Stimulated activated CD4-positive, alpha-beta T cell treated with anti-CD3 and anti-CD28 coated beads, Interleukin-4, amount 100 ng/mL, for 24 hours (primary cell): ENCODE measurements at regions not wholly inside any gene's neighbourhood (a gene's known extent, or its start where the extent isn't known, plus 50 kb on each side); places are given as distances from the start of the nearest gene placed in this dataset.

ENCODE experiments used
- DNase-seq: peaks from one replicate; pipeline ENCODE4 v3.0.0-alpha.2; 2020

DNA sequence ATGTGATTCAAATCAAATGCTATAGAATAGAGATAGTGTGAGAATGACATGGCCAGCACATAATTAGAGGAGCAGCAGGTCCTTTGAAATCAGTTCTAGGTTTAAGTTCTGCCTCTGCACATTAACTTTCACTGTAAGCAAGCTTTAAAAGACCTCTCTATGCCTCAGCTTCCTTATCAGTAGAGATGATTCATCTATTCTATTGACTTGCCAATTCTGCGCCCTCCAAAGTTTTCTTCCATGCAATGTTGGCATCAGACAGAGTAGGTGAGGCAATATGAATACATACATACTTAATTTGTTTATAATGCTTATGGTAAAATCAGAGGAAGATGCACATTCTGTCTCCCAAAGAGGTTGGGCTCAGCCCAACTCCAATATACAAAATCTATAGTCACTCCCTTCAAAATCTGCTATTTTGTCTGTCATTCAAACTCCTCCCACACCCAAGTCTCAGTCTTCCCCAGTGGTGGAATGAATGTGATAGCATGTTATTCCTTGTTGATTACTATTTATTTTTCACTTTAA is 525.5 kb downstream of the RFC3 start:
- DNase-seq: no peak

DNA sequence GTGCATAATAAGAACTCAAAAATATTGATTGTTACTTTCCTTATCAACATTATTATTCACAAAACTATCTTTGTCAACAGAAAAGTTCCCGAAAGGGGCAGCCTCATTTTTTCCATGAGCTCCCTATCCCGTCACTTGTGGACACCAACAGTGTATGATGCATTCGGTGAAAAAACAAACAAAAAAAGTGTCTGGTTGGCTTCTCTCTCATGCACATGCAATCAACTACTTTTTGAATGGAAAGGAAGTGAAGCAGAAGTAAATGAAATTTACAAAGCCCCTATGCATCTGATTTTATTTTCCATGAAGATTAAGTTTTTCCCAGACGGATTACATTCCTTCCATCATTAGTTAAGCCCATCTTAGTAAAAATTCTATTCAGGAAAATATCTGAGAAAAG is 526.9 kb downstream of the RFC3 start:
- no peak for DNase-seq

DNA sequence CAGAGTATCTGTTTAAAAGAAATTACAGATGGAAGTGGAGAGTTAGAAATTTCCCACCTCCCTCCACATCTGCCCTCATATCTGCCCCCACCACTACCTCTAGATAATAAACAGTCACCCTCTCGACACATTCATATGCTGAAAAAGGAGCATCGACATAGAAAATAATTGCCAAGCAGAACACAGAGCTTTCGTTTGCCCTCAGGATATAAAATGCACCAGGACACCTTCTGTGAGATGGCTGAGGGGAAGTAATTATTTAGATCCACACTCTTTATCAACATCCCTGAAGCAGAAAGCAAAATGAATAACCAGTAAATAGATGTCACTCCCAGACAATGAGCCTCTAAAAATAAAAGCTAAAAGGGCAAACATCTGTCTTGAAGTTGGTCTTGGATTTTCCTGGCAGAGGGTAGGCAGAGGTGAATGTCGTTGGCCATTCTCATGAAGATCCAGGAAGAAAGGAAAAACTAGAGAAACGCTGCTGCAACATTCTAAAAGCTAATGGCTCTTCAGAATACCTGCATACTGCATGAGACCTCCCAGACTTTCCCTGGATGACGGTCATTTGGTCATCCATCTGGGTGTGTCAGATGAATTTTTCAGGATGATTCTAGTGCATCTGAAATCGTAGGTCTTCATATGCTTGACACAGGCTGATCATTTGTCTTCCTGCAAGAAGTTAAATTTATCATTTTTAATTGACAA is 527.5 kb downstream of the RFC3 start:
- DNase-seq: no peak

DNA sequence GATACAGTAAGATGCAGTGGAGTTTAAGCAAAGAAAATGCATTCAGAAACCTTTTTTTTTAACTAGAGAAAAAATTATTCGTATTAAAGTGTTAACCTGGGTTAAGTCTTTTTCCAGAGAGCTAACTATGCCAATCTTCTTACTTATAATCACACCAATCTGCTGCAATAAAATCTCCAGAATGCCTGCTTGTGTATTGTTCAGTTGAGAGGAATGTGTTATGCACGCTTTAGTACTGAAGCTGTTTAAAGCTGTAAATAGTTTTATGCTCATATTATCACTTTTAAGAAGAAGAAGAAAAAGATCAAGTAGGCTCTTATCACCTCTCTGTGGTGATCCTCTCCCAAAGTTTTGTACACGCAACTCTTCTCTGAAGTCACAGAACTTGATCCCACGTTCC is 528.7 kb downstream of the RFC3 start:
- no peak for DNase-seq

DNA sequence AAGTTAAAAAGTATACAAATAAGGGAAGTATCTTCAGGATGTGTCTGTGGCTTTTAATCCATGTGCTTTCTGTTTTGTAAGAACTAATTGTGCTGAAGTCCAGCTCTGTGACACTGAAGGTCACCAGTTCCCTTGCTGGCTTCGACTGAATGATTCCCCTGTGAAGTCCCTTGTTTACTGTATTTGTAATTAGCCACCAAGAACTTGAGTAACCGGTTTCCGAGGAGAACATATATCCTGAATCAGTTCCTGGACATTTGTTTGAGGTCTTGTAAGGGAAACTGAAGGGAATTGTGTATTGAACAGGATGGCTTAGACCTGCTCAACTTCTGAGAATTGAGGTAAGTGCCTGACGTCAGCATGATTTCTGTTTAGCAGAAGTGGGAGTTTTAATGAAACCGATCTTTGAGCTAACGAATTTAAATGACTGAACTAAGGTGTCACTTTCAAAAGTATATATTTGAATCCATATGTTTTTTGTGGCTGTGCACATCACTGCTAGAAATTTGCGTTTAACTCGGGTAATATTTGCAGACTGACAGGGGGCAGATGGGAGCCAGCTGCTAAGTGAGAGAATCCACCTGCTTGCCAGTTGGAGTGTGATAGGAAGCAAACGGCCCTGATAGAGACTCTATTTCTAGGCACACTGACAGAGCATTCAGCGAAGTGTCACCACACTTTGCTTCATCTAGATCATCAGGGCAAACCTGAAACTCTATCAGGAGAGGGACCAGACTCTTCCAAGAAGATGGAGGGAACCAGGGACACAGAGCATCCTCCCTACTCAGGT is 530.0 kb downstream of the RFC3 start:
- DNase-seq: no peak

DNA sequence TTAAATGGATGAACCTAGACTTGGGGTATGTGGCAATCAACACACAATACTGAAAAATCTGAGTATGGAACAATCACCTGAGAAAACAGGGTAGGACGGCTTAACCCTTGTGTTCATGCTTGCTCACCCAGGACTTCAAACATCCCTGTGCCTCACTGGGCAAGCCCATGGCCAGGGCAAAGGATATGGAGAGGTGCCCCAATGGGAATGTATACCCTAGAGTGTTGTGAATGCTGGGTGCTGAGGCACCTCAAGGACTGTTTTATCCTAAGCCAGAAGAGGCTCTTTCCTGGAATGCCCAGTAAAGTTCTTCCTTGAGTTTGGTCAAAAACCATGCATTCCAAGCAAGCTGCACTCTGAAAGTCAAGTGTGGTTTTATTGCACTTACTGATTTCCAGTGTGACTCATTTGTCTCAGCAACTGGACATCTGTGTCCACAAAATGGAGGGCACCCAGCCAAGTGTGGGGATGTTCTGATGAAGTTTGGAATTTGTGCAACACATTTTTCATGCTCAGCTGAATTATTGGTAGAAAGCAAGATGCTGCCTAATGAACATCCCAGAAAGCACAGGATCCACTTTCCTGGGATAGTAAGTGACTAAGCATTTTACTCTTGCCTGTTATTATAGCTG is 531.3 kb downstream of the RFC3 start:
- no peak for DNase-seq

DNA sequence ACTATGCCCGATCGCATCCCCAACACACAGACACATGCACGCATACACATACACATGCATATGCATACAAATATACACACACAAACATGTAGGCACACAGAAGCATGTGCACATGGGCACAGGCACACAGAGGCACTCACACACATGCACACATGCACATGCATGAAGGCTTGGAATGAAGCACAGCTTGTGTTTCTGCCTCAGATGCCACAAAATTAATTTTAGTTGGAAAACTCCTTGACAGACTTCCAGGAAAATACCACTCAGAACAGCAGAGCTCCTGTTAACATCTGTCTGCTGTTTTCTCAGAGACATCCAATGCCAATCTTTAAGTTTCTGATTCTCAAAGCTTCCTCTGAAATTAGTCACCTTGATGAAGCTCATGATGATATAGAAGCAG is 532.7 kb downstream of the RFC3 start:
- no peak for DNase-seq

DNA sequence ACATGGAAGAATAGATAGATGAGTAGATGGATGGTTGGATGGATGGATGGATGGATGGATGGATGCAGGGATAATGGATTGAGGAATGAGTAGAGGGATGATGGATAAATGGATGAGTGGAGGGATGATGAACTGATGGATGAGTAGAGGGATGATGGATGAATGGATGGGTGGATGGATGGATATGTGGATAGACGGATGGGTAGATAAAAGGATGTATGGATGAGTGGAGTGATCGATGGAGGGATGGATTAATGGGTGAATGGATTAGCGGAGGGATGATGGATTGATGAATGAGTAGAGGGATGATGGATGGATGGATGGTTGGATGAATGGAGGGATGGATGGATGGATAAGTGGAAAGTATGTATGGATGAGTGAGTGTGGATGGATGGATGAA is 533.2 kb downstream of the RFC3 start:
- no peak for DNase-seq

DNA sequence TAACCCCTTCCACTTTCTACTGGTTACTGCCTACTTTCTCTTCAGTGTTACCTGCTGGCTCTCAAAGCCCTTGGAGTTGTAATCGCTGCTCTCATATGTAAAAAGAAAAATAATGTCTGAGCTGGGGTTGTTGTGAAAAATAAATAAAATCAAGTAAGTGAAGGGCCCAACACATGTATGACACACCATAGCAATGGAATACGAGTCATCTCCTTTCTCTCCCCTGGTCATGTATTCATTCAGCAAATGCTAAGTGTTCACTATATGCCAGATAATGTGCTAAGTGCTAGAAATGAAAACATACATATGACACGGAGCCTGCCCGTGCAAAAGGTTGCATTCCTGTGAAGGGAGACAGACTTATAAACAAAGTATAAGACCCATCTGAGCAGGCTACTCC is 535.0 kb downstream of the RFC3 start:
- DNase-seq: no peak

DNA sequence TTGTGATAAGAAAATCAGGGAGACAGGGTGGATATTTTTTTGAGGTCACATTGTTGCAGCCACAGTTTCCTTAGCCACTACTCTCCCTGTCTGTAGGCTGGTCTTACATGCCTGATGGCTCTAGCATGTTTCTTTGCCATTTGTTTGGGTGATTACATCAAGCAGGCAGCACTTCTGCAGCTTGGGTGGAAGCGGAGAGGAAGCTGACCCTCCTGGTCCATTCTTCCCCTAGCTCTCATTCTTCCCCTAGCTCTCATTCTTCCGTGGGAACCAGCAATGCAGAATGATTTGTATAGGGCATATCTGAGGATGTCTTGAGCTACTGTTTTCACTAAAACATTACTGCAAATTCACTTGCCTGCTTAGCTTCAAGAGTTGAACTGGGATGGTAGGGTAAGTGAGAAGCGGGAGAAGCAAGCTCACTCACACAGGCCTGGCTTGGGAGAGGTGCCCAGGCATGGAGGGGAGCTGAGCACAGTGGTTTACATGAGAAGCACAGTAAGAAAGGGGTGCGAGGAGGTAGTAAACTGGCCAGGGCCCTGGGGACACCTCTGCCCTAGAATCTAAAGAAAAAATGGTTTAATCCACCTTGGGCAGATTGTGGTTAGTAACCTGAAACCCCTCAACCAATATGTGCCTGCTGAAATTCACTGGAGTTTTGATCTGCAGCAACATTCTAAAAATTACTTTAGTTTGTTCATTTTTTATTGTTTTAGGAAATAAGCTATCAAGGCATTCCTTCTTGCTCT is 538.9 kb downstream of the RFC3 start:
- no peak for DNase-seq

DNA sequence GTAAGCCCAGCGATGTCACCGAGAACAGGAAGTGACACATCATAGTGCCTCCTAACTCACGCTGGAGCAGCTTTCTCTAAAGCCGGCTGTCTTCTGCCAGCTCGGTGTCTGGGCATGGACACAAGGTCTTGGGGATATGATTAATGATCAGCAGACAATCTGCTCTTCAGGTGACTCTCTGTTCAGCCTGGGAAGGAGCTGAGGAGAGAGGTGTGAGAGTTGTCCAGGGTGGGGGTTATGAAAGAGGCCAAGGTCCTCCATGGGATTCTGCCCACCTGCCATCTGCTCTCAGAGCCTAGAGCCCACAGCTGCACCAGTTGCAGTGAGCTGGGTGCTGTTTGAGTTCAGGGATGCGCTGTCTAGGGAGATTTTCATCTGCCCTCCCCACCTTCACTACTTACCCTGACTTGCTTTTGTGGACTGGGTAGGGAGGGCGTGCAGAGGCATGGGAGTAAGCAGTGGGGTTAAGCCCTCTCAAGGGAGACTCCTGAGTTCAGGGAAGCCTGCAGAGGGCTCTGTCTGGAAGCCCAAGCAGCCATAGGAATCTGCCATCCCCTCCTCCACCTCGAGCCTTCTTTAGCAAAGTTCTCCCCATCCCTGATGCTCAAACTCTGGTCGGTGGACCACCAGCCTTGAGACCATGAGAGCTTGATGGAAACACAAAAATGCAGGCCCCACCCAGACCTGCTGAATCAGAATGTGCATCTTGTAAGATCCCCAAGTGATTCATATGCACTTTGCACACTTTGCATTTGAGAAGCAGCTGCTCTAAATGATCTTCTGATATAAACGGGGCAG is 539.7 kb downstream of the RFC3 start:
- DNase-seq: no peak

DNA sequence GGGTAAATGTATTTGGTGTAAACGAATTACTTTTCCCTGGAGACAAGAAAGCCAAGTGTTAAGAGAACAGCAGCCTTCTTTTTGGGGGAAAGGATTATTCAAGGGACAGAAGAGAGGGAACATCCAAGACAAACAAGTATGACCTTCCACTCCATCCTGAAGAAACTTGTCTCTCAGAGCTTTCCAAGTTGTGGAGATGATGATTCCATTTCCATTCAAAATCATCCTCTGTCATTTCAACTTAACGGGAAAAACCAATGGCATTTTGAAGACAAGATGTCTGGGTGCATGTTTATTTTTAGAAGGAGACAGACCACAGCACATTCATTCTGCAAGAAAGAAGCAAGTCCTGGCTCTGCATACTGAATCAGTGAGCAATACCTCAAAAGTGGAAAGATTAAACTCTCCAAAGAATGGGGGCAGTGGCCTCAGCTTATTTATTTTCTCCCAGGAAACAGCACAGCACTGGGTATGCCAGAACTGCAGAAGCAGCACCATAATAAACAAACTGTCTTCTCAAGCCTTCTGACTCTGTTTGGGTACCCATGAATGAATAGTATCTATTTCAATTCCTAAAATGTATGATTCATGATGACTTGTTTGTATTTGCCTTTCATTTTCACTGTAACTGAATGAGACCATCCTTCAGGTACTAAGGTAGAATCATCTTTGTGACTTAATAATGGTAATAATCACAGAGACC is 541.0 kb downstream of the RFC3 start:
- no peak for DNase-seq

DNA sequence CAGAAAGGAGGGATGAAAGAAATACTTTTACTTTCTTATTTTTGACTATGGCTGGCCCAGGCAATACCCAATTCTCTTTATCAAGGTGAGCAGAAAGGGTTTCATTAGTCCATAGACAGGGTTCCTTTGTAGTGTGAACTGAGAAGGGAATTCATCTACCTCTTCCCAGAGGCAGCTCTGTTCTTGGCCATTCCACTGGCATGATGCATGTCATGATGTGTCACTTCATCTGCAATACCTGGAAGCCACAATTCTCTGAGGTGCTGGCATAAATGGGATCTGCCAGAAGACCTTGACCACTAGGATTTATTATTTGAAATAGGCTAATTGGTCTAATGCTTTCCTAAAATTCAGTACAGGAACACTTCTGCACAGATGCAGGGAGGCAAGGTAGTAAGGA is 542.8 kb downstream of the RFC3 start:
- no peak for DNase-seq

DNA sequence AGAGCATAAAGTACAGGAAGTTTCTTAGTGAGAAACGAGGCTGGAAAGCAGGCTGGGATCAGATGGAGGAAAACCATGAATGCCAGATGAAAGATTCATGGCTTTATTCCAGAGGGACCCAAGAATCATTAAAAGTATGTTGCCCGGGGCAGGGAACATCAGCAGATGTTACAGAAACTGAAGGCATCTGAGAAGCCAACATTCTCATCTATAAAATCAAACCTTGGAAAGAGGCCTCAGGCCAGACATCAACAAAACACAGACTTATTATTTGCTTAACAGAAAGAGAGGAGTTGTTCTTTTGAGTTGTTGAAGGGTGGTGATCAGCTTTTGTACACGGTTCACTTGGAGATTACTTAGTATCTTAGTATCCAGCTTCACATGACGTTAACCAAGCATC is 543.6 kb downstream of the RFC3 start:
- no peak for DNase-seq

DNA sequence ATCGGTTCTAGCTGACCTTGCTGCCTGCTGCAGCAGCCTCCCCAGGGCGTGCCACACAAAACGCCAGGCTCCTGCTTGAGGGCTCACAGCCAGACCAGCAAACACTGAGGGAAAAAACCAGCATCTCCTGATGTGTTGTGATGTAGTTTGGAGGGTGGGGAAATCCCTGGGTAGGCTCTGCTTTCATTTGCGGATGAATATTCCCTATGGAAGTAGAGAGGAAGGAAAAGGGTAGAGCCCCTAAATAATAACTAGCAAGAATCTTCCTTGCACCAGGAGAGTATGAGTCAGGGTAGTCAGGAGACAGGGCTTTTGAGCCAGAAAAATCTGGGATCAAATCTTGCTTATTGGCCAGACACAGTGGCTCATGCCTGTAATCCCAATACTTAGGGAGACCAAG is 545.3 kb downstream of the RFC3 start:
- no peak for DNase-seq

DNA sequence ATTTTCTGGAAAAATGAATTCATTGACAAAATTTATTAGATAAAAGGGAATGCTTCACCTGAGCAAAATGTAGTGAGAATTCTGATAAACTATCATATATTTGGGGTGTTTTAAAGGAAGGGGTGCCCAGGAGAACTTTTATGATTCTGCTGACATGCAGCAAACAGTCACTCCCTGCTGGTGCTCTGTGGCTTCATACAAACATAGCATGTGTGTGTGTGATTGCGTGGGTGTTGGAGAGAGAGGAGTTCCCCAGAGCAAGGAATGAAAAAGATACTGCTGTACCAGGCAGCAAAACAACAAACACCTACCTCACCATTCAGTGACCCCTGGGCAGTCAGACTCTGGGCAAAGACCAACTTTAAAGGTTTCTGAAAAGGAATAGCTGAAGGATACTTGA is 546.7 kb downstream of the RFC3 start:
- no peak for DNase-seq

DNA sequence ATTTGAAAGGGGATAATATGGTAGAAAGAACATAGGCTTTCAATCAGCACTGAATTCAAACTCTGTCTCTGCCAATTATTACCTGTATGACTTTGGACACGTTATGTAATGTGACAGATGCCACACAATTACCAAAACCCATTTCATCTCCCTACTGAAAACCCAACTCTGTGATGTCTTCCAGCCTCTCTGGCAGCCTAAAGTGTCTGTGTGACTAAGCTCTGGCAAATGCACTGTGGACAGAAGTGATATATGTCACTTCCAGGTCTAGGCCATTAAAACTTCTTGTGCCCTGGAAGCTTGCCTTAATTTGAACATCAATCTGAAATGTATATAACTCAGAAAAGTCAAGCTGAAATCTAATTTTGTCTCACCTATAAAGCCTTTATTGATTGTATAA is 552.0 kb downstream of the RFC3 start:
- DNase-seq: no peak

DNA sequence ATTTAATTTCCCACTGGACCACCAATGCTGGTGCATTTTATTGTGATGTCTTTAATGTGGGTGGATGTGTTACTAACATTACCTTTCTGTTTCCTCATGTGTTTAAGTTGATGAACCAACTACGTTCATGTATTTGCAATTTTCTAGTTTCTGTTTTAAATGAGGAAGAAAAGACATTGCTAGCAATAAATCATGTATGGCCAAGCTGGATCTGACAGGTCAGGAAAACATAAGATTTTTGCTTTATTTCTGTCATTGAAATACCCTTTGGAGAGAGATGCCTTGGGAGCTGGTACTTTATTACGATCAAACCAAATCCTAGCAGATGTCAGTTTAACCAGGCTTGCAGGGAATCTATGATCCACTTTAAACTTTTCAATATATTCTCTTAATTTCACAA is 553.2 kb downstream of the RFC3 start:
- DNase-seq: no peak

DNA sequence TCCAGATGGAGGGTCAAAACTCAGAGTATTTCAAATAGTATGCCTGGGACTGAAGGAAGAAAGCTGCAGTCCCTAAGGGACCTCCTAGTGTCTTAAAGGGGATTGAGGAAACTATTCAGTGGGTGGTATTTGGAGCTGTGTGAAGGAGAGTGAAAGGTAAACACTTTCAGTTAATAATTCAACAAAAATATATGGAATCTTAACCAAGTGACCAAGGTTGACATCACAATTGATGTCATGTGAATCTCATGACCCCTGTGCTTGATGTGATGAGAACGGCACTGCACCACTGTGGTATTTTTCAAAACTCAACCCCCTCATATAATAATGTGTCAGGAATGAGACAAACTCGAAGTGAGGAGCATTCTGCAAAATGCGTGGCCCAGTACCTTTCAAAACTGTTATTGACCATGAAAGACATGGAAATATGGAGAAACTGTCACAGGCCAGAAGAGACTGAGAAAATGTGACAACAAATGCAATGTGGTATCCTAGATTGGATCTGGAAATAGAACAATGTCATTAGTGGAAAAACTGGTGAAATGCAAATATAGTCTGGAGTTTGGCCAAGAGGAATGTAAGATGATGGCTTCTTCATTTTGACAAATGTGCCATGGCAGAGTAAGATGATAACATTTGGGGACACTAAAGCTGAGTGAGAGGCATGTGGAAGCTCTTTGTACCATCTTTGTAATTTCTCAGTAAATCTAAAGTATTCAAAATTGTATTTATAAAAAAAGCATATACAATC is 553.9 kb downstream of the RFC3 start:
- no peak for DNase-seq

DNA sequence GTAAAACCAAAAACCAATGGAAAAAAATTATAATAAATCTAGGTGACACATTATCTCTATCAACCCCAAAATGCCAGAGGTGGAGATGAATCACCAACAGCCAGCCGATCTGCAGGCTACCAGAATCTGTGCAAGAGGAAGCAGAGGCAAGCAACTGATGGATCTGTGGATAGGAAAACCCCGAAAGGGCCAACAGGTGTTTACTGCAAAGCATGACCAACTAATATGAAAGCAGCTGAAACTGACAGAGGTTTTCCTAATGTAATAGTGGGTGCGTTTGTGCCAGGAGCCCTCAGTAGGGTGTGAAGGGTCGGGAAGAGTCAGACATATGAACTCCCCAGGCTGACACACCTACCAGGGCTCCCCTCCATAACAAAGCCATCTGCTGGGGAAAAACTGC is 554.6 kb downstream of the RFC3 start:
- DNase-seq: no peak

DNA sequence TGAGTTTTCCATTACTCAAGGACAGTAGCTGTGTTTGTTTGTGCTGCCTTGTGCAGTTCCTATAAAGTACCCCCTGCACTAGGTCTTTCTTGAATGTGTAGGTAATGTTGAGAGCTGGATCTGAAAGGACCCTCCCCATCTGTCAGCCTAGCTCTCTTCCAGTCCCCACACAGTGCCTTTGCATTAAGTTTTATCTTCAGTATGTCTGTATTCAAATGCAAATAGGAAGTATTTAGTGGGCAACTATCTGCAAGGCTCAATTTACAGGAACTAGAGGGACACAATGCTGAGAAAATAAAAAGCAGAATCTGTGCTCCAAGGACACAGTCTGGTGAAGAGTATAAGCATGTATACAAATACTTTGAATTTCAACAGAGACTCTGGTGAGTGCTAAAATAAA is 558.5 kb downstream of the RFC3 start:
- no peak for DNase-seq
